NCI-H774 (cell line): ENCODE measurements at regions not wholly inside any gene's neighbourhood (a gene's known extent, or its start where the extent isn't known, plus 50 kb on each side); places are given as distances from the start of the nearest gene placed in this dataset.
"Not testable (repeated sequence)": the region's sequence is repeated elsewhere in the genome, so short reads cannot be mapped to it uniquely, and the experiment has no call there.

Experiments
- DNase-seq: peaks from one replicate; lab custom pipeline; 2025; lab: John Stamatoyannopoulos, UW

DNA sequence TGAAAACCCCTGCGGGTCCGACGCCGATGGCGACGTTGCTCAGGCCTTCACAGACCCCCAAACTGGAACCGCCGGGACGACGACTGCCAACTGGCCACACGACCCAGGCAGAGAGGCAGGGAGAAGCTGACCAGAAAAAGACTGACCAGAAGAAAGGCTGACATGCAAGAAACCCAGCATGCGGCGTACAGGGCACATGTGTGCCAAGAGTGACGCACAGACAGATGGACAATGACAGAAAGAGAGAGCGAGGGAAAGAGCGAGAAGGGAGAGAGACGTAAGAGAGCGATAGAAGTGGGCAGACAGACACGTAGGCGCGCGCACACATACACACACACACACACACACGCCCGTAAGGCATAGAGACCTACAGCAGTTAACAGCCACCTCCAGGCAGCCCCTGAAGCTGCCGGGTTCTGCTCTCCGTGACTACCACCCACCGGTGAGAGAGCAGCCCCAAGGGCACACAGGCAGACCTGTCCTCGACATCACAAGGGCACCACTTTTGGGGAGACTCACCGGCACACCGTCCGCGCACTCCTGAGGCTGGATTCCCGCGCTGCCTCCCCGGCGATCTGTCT is 67.2 kb upstream of the ZNF527 start:
- DNase-seq: no peak

DNA sequence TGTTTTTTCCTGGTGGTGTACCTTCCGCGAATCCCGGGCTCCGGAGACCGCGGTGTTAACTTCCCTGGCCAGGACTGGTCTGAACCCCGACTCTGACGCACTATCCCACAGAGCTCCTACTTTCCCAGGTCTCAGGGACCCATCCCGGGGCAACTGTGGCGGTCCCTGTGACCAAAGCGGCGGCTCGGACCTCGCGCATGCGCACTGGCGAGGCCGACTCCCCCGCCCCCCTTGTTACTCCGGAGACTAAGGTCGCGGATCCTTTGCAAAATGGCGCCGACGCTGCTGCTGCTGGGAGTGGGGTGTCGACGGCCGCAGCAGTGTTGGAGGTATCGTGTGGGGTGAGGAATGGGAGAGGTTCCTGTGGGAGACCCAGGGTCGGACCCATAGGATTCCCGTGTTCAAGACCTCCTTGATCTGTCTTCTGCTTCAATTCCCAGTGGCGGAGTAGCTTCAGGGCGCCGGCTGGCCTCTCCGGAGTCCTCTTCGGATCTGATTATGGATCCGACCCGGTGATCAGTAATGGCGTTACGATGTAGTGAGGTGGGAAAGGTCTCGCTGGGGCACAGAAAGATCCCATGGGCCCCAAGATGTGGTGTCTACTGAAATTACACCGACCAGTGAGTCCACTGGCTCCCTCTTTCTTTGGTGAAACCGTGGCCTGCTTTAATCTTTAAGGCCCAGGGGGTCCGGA is 66.6 kb upstream of the ZNF527 start:
- DNase-seq: peak; percentile 37

DNA sequence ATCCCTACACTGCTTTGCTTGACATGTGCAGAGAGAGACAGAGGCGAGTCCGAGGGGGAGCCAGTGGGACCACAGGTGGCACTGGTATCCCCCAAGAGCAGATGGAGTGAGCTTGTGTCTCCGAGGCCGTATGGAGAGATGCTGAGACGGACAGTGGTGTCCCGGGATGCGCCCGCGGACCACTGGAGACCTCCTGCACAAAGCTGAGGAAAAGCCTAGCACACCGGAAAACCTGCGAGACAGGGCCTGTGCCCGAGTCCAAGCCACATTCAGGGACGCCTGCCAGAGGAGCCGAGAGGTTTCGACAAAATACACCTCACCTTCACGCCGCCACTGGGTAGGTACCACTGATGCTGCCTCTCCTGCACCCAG is 66.0 kb upstream of the ZNF527 start:
- no peak for DNase-seq

DNA sequence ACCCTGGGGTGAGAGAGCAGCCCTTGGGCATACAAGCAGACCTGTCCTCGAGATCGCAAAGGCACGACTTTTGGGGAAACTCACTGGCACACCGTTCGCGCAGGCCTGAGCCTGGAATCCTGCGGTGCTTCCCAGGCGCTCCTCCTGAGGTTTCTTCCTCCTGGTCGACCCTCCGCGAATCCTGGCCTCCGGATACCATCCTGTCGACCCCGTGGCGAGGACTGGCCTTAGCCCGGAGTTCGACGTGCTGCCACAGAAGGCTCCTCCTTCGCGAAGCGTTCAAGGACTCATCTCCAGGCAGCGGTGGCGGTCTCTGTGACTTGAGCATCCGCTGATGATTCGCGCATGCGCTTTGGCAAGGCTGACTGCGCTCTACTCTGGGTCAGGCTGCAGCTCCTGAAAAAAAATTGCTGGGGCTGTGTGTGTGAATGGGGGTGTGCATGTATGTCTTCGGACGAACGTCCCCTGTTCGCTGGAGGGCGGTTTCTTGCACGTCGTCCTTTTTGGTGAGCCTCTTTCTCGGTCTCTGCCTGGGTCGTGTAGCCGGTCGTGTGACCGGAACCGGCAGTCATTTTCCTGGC is 64.4 kb upstream of the ZNF527 start:
- DNase-seq: no peak

DNA sequence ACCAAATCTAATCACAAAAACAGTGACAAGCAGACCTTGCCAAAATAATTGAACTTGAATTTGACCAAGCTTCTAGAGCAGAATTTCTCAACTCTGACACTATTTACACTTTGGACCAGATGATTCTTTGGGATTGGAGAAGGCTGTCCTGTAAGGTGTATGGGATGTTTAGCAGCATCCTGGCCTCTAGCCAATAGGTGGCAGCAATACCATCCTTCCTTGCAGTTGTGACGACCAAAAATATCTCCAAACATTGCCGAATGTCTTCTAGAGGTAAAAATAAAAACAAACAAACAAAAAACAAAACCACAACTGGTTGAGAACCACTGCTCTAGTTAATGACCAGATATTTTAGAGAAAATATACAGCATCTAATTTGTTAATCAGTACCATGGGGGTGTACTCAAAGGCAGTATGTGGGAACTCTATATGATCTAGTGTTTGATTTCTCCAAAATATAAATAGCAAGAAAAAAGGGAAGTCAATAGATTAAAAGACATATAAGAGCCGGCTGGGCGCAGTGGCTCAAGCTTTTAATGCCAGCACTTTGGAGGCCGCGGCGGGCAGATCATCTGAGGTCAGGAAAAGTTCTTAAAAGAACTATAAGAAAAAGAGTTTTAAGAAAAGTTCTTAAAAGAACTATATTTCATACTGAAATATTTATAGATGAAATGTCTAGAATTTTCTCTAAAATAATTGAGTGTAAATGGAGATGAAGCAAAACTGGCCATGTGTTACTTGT is 60.9 kb upstream of the ZNF527 start:
- no peak for DNase-seq

DNA sequence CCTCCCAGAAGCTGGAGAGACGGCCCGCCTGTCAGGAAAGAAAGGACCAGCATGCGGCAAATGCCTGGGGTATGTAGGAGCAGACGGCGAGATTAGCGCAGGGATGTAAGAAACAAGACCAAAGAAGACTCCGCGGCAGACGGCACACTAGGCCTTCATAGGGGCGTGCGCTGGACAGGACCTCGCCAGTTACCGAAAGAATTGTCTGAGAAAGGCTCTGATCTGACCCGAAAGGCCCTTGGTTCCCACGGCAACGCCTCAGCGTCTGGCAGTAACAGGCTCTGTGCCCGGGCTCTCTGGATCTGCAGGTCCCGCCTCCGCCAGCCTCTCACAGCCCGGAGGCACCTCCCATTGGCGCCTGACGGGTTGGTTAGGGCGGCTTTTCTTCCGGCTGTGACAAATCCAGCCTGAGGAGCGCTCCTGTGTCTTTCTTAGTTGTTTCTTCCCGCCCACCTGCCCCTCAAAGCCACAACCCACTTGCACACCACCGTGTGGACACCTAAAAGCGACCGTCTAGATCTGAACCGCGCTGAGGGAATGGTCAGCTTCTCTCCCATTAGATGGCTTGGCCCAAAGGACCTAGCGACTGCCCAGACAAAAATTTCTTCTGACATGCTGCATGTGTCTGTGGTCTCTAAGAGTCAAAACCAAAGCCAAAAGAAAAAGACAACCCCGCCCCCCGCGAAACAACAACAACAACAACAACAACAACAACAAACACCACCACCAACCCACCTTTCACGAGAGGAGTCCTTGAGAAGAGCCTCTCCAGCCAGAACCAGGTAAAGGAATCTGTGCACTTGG is 58.2 kb upstream of the ZNF527 start:
- DNase-seq: peak; percentile 34

DNA sequence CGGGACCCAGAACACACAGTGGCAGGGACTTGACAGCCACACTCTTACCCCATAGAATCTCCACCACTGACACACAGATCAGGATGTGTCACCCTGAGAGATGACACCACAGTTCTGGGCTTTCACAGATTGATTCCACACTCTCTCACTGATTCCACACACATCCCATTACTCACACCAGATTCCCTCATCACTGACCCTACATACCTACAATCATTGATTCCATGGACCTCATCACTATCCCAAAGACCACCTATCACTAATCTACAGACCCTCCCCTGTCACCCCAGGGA is 57.6 kb upstream of the ZNF527 start:
- no peak for DNase-seq

DNA sequence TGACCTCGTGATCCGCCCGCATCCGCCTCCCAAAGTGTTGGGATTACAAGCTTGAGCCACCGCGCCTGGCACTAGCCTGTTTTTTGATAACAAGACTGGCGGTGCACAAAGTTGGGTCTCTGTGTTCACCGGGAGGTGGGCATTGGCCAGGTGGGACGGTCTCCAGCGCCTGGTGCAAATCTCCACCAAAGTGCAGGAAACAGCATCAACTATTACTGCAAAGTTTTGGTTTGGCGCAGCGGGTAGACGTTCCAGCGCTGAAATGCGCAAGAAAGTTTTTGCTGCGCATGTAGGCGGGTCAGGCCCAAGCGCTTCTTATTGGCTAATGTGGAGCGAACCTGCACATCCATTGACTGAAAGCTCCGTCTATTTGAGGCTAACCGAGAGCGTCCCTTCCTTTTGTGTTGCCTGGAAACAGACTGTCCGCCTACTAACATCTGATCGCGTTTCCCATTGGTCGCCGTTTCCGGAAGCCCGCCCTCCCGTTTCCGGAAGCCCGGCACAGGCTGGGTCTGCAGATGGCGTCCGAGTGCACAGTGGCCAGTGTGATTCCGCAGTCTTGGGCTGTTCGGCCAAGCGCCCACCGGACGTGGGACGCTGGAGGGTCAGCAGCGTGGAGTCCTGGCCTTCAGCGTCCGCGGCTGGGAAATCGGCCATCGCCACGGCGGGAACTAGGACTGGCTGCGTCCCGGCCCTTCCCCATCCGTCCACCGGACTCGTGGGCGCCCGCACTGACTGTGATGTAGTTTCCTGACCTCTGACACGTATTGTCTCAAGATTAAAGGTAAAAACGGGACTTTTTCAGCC is 53.3 kb upstream of the ZNF527 start:
- DNase-seq: peak; percentile 95

DNA sequence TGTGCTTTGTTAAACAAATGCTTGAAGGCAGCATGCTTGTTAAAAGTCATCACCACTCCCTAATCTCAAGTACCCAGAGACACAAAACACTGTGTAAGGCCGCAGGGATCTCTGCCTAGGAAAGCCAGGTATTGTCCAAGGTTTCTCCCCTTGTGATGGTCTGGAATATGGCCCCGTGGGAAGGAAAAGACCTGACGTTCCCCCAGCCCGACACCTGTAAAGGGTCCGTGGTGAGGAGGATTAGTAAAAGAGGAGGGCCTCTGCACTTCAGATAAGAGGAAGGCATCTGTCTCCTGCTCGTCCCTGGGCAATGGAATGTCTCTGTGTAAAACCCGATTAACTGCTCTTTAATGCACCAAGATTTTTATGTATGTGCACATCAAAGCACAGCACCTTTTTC is 49.9 kb upstream of the ZNF527 start:
- not testable (repeated sequence) for DNase-seq
